ENCODE measurements at regions not wholly inside any gene's neighbourhood (a gene's known extent, or its start where the extent isn't known, plus 50 kb on each side); places are given as distances from the start of the nearest gene placed in this dataset.

DNA sequence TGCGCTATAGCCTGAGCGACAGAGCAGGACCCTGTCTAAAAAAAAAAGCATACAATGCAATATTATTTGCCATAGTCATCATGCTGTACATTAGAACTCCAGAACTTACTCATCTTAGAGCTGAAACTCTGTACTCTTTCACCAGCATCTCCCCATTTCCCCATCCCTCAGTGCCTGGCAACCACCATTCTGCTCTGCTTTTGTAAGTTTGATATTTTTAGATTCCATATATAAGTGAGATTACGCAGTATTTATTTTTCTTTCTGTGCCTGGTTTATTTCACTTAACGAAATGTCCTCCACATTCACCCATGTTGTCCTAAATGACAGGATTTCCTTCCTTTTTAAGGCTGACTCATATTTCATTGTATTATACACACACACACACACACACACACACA lies 121.8 kb downstream of the BBS10 start:
- Histone ChIP-seq H3K27me3 (ENCODE audit: control insufficient read depth, extremely low read depth, insufficient read depth, low read length) (no peaks in the 10 kb centered on the region), H3K27ac (ENCODE audit: control insufficient read depth, insufficient read depth, low read length) (no peak overlapping the region), H3K79me2 (ENCODE audit: control insufficient read depth, insufficient read depth, low read length) (no peaks in the 10 kb centered on the region), H2AFZ (ENCODE audit: control insufficient read depth, low read length) (no peak overlapping the region), H4K20me1 (ENCODE audit: control insufficient read depth, extremely low read depth, insufficient read depth, low read length) (no peaks in the 10 kb centered on the region), H3K4me3 (ENCODE audit: control insufficient read depth in 2 of 3, extremely low read depth in 1 of 3, insufficient read depth in 2 of 3, low read depth in 1 of 3, low read length in 3 of 3) (no peak overlapping the region), H3K9me3 (ENCODE audit: control insufficient read depth, low read depth, low read length) (no peaks in the 10 kb centered on the region), H3K9ac (ENCODE audit: control insufficient read depth, extremely low read depth, insufficient read depth, low read length) (no peak overlapping the region), H3K4me1 (ENCODE audit: control insufficient read depth, extremely low read depth, insufficient read depth, low read length) (peaks cover 2% of the 10 kb centered on the region), H3K4me2 (ENCODE audit: control insufficient read depth, extremely low read depth, insufficient read depth, low read depth, low read length) (no peak overlapping the region), H3K36me3 (ENCODE audit: control insufficient read depth in 2 of 2, extremely low read depth in 1 of 2, insufficient read depth in 2 of 2, low read length in 2 of 2) (no peaks in the 10 kb centered on the region), H3K9me1 (ENCODE audit: control insufficient read depth, extremely low read depth, insufficient read depth, low read length) (no peaks in the 10 kb centered on the region)
- FAIRE-seq = no peak
- TF ChIP-seq EZH2 (IDR thresholded peaks at IDR 0.05; ENCODE audit: low read length) = no peak
- TF ChIP-seq, protein P1, sequence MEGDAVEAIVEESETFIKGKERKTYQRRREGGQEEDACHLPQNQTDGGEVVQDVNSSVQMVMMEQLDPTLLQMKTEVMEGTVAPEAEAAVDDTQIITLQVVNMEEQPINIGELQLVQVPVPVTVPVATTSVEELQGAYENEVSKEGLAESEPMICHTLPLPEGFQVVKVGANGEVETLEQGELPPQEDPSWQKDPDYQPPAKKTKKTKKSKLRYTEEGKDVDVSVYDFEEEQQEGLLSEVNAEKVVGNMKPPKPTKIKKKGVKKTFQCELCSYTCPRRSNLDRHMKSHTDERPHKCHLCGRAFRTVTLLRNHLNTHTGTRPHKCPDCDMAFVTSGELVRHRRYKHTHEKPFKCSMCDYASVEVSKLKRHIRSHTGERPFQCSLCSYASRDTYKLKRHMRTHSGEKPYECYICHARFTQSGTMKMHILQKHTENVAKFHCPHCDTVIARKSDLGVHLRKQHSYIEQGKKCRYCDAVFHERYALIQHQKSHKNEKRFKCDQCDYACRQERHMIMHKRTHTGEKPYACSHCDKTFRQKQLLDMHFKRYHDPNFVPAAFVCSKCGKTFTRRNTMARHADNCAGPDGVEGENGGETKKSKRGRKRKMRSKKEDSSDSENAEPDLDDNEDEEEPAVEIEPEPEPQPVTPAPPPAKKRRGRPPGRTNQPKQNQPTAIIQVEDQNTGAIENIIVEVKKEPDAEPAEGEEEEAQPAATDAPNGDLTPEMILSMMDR (optimal IDR thresholded peaks at IDR 0.05 in 1 of 3, IDR thresholded peaks at IDR 0.05 in 1 of 3, conservative IDR thresholded peaks at IDR 0.05 in 1 of 3; ENCODE audit: extremely low read depth in 1 of 3, insufficient read depth in 2 of 3, low read length in 3 of 3) = no peak
- no peak for DNase-seq (ENCODE audit: low read depth, low spot score)
- dilution Hi-C loops (cut with MboI; ENCODE audit: extremely low pct_ligation_motif_present, low sequenced_read_pairs) = no loop called here

DNA sequence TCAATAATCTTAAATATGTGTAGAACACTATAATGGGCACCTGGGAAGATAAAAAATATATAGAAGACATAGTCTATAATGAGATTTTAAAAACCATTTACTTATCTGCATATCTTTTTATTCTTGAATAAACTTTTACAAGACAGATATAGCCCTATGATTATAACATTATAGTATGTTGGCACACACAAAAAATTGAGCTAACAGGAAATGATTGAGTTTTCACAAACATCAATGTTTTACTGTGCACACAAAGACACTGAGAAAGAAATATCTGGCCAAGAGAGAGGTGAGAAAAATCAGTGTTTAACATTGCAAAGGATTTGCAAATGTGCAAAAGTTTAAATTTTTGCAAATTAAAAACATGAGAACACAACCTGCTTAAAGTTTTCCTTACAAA lies 124.3 kb downstream of the BBS10 start:
- H3K9me3 ChIP-seq (ENCODE audit: control insufficient read depth, low read depth, low read length) = no peaks in the 10 kb centered on the region
- H3K4me1 ChIP-seq (ENCODE audit: control insufficient read depth, extremely low read depth, insufficient read depth, low read length) = peaks cover 2% of the 10 kb centered on the region
- H3K36me3 ChIP-seq (ENCODE audit: control insufficient read depth in 2 of 2, extremely low read depth in 1 of 2, insufficient read depth in 2 of 2, low read length in 2 of 2) = no peaks in the 10 kb centered on the region
- no peaks in the 10 kb centered on the region for H3K79me2 ChIP-seq (ENCODE audit: control insufficient read depth, insufficient read depth, low read length)
- DNase-seq (ENCODE audit: low read depth, low spot score) (no peak), FAIRE-seq (no peak)
- no peaks in the 10 kb centered on the region for H4K20me1 ChIP-seq (ENCODE audit: control insufficient read depth, extremely low read depth, insufficient read depth, low read length)
- TF ChIP-seq, protein P1 (optimal IDR thresholded peaks at IDR 0.05 in 1 of 3, IDR thresholded peaks at IDR 0.05 in 1 of 3, conservative IDR thresholded peaks at IDR 0.05 in 1 of 3; ENCODE audit: extremely low read depth in 1 of 3, insufficient read depth in 2 of 3, low read length in 3 of 3) = no peak
- no peak for TF ChIP-seq EZH2 (IDR thresholded peaks at IDR 0.05; ENCODE audit: low read length)
- no peak overlapping the region for H3K4me2 ChIP-seq (ENCODE audit: control insufficient read depth, extremely low read depth, insufficient read depth, low read depth, low read length)
- dilution Hi-C loops (cut with MboI; ENCODE audit: extremely low pct_ligation_motif_present, low sequenced_read_pairs) = no loop called here
- H3K9ac ChIP-seq (ENCODE audit: control insufficient read depth, extremely low read depth, insufficient read depth, low read length) = no peak overlapping the region
- H3K27ac ChIP-seq (ENCODE audit: control insufficient read depth, insufficient read depth, low read length) = no peak overlapping the region
- no peaks in the 10 kb centered on the region for H3K27me3 ChIP-seq (ENCODE audit: control insufficient read depth, extremely low read depth, insufficient read depth, low read length)
- no peaks in the 10 kb centered on the region for H3K9me1 ChIP-seq (ENCODE audit: control insufficient read depth, extremely low read depth, insufficient read depth, low read length)
- no peak overlapping the region for H3K4me3 ChIP-seq (ENCODE audit: control insufficient read depth in 2 of 3, extremely low read depth in 1 of 3, insufficient read depth in 2 of 3, low read depth in 1 of 3, low read length in 3 of 3)
- no peak overlapping the region for H2AFZ ChIP-seq (ENCODE audit: control insufficient read depth, low read length)
